AG09309 (cell line): ENCODE measurements at regions not wholly inside any gene's neighbourhood (a gene's known extent, or its start where the extent isn't known, plus 50 kb on each side); places are given as distances from the start of the nearest gene placed in this dataset.
"Not testable (repeated sequence)": the region's sequence is repeated elsewhere in the genome, so short reads cannot be mapped to it uniquely, and the experiment has no call there.

Source experiments
- DNase-seq: peaks from one replicate; pipeline ENCODE4 v3.0.0-alpha.2; 2010; ENCODE audit warnings: low read depth
- H3K4me3 ChIP-seq: 2 replicates; pipeline ENCODE4 v1.5.1; 2011; ENCODE audit warnings: mild to moderate bottlenecking, low read depth, low read length, moderate library complexity; ENCODE audit not compliant: control insufficient read depth
- TF ChIP-seq, protein P1 (sequence below): IDR thresholded peaks from 2 replicates; pipeline ENCODE4 v1.5.1; 2011; ENCODE audit warnings: mild to moderate bottlenecking, low read depth, low read length, inconsistent platforms; ENCODE audit not compliant: insufficient read depth, control insufficient read depth; ENCODE audit errors: missing control alignments

DNA sequence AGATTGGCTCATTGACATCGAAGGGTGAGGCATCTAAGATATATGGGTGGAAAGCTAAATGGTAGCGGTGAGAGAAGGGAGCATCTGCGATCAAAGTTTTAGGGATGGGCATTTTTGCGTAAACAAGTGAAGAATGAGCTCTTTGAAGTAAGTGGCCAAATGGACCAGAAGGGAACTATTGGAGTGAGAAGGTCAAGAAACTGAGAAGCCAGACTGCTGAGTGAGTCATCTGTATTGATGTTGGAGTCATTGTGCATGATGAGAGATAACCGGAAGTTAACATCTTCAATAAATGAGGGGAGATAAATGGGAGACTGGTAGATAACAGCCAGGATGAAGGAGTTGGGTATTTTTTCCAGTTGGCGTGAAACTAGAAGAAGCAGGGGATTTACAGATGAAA is 271.9 kb upstream of the PDE3A start:
- DNase-seq = no peak
- H3K4me3 ChIP-seq = no peak overlapping the region
- TF ChIP-seq, protein P1, sequence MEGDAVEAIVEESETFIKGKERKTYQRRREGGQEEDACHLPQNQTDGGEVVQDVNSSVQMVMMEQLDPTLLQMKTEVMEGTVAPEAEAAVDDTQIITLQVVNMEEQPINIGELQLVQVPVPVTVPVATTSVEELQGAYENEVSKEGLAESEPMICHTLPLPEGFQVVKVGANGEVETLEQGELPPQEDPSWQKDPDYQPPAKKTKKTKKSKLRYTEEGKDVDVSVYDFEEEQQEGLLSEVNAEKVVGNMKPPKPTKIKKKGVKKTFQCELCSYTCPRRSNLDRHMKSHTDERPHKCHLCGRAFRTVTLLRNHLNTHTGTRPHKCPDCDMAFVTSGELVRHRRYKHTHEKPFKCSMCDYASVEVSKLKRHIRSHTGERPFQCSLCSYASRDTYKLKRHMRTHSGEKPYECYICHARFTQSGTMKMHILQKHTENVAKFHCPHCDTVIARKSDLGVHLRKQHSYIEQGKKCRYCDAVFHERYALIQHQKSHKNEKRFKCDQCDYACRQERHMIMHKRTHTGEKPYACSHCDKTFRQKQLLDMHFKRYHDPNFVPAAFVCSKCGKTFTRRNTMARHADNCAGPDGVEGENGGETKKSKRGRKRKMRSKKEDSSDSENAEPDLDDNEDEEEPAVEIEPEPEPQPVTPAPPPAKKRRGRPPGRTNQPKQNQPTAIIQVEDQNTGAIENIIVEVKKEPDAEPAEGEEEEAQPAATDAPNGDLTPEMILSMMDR = no peak

DNA sequence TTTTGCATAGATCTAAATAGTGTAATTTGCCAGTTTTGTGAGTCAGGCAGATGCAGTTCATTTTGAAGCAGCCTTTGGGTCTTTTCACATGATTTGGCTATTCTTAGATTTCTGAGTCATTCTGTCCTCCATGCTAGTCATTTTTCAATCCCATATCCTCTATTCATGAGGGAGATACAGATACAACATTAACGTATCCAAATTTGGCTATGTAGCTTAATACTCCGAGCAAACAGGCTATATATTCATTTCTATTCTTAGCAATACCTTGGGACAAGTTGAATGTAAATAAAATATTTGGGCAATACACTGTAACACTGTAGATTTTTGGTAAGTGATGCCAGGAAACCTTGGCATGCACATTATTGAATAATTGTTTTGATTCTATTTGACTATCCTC is 270.7 kb upstream of the PDE3A start:
- no peak overlapping the region for H3K4me3 ChIP-seq
- DNase-seq = peak; percentile 24
- TF ChIP-seq, protein P1 = no peak

DNA sequence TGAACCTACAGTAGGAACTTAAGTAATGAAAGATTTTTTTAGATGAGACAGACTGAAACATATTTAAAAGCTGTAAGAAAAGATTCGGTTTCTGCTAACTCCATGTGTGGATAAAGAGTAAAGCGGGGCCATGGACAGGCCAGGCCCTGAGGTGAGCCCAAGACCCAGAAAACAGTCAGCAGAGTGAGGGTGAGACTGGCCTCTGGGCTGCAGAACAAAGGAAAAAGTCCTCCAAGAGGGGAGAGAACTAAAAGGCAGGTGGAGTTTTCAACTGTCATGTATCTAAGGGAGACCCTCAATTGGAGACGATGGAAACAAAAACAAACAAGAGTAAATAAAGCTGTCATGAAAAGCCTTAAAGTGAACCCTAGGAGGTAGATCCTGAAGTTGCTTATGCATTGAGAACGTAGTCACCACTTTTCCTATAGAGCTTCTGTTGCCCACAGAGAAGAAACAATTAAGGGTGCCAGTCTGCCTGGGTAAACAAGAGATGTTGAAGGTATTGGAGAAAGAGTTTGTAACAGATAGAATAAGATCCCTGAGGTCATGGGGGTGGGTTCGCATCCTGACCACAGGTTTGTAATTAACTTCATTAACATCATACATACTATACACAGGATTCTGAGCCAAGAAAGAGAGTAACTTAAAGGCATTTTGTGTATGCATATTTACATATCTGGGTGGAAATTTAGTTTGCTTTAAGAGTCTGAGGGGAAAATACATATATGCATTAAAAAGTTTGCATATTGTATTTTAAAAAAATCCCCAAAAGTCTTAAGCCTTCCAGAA is 268.7 kb upstream of the PDE3A start:
- no peak for DNase-seq
- no peak overlapping the region for H3K4me3 ChIP-seq
- TF ChIP-seq, protein P1 = no peak

DNA sequence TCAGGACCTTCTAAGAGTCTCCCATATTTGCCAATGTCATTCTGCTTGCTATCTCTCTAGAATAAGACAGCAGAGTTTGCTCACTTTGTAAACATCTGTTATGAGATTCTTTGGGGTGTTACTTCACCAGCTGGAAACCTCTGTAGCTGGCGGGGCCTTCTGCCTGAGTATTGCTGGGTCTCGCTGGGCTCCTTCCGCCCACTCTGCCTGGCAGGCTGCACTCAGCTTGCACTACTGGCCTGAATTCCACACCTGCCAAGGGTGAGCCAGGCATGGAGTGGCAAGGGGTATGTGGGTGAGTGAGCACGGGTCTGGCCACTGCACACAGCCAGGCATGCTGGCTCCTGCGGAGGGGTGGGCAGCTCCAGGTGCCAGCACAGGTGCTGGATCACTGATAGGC is 267.3 kb upstream of the PDE3A start:
- TF ChIP-seq, protein P1 = no peak
- H3K4me3 ChIP-seq = no peak overlapping the region
- DNase-seq = no peak

DNA sequence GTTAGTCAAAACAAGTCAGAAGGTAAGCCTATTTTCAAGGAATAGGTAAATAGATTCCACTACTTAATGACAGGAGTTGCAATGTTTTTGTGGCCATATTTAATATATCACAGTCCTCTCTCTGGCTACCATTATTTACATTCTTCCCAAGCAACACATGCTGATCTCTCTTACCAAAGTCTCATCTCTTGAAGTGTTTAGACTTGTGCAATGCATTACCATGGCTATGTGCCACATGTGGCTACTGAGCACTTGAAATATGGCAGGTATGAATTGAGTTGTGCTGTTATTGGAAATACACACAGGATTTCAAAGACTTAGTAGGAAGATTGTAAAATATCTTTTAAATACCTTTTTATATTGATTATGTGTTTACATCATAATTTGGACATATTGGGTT is 262.4 kb upstream of the PDE3A start:
- DNase-seq = no peak
- no peak overlapping the region for H3K4me3 ChIP-seq
- TF ChIP-seq, protein P1 = no peak

DNA sequence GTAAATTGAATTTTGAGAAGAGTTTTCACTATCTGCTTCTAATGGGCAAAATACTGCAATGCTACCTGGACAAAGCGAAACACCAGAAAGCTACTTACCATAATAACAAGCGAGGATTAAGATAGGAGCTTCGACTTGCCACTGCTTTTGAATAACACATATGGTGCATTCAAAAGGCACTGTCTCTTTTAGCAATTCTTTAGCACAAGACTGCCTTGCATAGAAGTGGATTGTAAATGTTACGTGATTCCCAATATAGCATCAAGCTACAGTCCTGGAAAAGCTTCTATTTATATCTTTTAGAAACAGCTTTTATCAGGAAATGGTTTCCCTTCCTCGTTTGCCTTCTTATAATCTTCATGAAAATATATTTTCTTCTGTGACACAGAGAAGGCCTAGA is 258.7 kb upstream of the PDE3A start:
- TF ChIP-seq, protein P1 = no peak
- H3K4me3 ChIP-seq = no peak overlapping the region
- DNase-seq = no peak

DNA sequence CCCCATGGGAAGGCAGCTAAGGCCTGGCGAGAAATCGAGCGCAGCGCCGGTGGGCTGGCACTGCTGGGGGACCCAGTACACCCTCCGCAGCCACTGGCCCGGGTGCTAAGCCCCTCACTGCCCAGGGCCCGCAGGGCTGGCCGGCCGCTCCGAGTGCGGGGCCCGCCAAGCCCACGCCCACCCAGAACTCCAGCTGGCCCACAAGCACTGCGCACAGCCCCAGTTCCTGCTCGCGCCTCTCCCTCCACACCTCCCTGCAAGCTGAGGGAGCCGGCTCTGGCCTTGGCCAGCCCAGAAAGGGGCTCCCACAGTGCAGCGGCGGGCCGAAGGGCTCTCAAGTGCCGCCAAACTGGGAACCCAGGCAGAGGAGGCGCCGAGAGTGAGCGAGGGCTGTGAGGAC is 253.0 kb upstream of the PDE3A start:
- H3K4me3 ChIP-seq, DNase-seq: not testable (repeated sequence)
